ENCODE measurements at regions not wholly inside any gene's neighbourhood (a gene's known extent, or its start where the extent isn't known, plus 50 kb on each side); places are given as distances from the start of the nearest gene placed in this dataset.

- no peak overlapping the region for H2AFZ ChIP-seq (ENCODE audit: low read length)
- CTCF ChIA-PET (ENCODE audit: low intra/inter-chr PET ratio, low total read pairs), result no interaction called here
Measured at GRCh38 chr13:70516226-70516625, 408.0 kb upstream of the KLHL1 start.

More at GRCh38 chr13:70516226-70516625, 408.0 kb upstream of the KLHL1 start:
- H3K27me3 ChIP-seq (ENCODE audit: control insufficient read depth in 1 of 2, insufficient read depth in 2 of 2, low read length in 2 of 2), result no peaks in the 10 kb centered on the region
- H4K20me1 ChIP-seq (ENCODE audit: insufficient read depth, low read length), result no peaks in the 10 kb centered on the region
- POLR2A ChIA-PET, result no interaction called here
- no peaks in the 10 kb centered on the region for H3K79me2 ChIP-seq (ENCODE audit: insufficient read depth, low read length)
- in situ Hi-C loops (cut with HindIII; ENCODE audit: extremely low pct_ligation_motif_present, low pct_unique_long_range_greater_than_20kb) (no loop called here), intact Hi-C loops (cut with micrococcal nuclease; ENCODE audit: unreplicated experiment) (no loop called here)
- no peak for TF ChIP-seq SRSF4 (IDR thresholded peaks at IDR 0.05; ENCODE audit: low read depth, low read length, poor library complexity, severe bottlenecking)
- TF ChIP-seq, protein P1, sequence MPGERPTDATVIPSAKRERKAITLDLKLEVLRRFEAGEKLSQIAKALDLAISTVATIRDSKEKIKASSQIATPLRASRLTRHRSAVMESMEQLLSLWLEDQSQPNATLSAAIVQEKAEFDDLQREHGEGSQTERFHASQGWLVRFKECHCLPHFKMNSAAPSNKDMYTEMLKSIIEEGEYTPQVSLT (CRISPR knock-in tag; IDR thresholded peaks at IDR 0.05; ENCODE audit: borderline replicate concordance, low read depth), result no peak
- no peak for TF ChIP-seq GLI4 (CRISPR knock-in tag; IDR thresholded peaks at IDR 0.05; ENCODE audit: borderline replicate concordance)
- TF ChIP-seq, protein P2, sequence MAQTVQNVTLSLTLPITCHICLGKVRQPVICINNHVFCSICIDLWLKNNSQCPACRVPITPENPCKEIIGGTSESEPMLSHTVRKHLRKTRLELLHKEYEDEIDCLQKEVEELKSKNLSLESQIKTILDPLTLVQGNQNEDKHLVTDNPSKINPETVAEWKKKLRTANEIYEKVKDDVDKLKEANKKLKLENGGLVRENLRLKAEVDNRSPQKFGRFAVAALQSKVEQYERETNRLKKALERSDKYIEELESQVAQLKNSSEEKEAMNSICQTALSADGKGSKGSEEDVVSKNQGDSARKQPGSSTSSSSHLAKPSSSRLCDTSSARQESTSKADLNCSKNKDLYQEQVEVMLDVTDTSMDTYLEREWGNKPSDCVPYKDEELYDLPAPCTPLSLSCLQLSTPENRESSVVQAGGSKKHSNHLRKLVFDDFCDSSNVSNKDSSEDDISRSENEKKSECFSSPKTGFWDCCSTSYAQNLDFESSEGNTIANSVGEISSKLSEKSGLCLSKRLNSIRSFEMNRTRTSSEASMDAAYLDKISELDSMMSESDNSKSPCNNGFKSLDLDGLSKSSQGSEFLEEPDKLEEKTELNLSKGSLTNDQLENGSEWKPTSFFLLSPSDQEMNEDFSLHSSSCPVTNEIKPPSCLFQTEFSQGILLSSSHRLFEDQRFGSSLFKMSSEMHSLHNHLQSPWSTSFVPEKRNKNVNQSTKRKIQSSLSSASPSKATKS (CRISPR knock-in tag; IDR thresholded peaks at IDR 0.05), result no peak
- TF ChIP-seq ZNF800 (CRISPR knock-in tag; IDR thresholded peaks at IDR 0.05), result no peak
- no peak for TF ChIP-seq NFYC (CRISPR knock-in tag; IDR thresholded peaks at IDR 0.05)
- TF ChIP-seq, protein P3, sequence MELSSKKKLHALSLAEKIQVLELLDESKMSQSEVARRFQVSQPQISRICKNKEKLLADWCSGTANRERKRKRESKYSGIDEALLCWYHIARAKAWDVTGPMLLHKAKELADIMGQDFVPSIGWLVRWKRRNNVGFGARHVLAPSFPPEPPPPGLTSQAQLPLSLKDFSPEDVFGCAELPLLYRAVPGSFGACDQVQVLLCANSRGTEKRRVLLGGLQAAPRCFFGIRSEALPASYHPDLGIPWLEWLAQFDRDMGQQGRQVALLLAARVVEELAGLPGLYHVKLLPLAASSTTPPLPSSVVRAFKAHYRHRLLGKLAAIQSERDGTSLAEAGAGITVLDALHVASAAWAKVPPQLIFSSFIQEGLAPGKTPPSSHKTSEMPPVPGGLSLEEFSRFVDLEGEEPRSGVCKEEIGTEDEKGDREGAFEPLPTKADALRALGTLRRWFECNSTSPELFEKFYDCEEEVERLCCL (CRISPR knock-in tag; IDR thresholded peaks at IDR 0.05; ENCODE audit: borderline replicate concordance), result no peak
- TF ChIP-seq ZNF30 (CRISPR knock-in tag; IDR thresholded peaks at IDR 0.05), result no peak
- no peak for TF ChIP-seq ZFP36 (IDR thresholded peaks at IDR 0.05; ENCODE audit: borderline replicate concordance, low read depth, low read length, partially characterized antibody)
- no peak for TF ChIP-seq CBX1 (IDR thresholded peaks at IDR 0.05; ENCODE audit: low read depth)
- no peak for TF ChIP-seq ZNF296 (CRISPR knock-in tag; conservative IDR thresholded peaks at IDR 0.05)
- no peak for TF ChIP-seq ZNF709 (CRISPR knock-in tag; IDR thresholded peaks at IDR 0.05)
- TF ChIP-seq AFF4 (CRISPR knock-in tag; IDR thresholded peaks at IDR 0.05), result no peak
- no peak overlapping the region for H3K4me3 ChIP-seq (replicated peaks in 1 of 3; ENCODE audit: insufficient read depth in 1 of 3, low read depth in 2 of 3, low read length in 3 of 3)
- no peak overlapping the region for H3K9ac ChIP-seq (ENCODE audit: insufficient read depth, low read depth, low read length)
- no peaks in the 10 kb centered on the region for H3K4me1 ChIP-seq (ENCODE audit: insufficient read depth, low read length)
- no peaks in the 10 kb centered on the region for H3K36me3 ChIP-seq (replicated peaks in 1 of 2; ENCODE audit: control insufficient read depth in 1 of 2, insufficient read depth in 2 of 2, low read length in 2 of 2)
- ATAC-seq, result no peak
- DNase-seq (ENCODE audit: low spot score), result no peak
- BruUV-seq (replicated peaks), result no TSS peak
- no peak overlapping the region for H3K4me2 ChIP-seq (ENCODE audit: low read depth, low read length)
- no peaks in the 10 kb centered on the region for H3K9me3 ChIP-seq (ENCODE audit: low read length)
- FAIRE-seq, result no peak
- 0% methylated on average over 2 of the region's 2 CpGs for WGBS (ENCODE audit: low lambda C conversion rate)
- no peak overlapping the region for H3K27ac ChIP-seq (ENCODE audit: extremely low read length, insufficient read depth, low read length)
